ENCODE measurements at regions not wholly inside any gene's neighbourhood (a gene's known extent, or its start where the extent isn't known, plus 50 kb on each side); places are given as distances from the start of the nearest gene placed in this dataset.

- no peaks in the 10 kb centered on the region for H3K36me3 ChIP-seq
- no peaks in the 10 kb centered on the region for H3K4me1 ChIP-seq
- TF ChIP-seq CTCF (IDR thresholded peaks at IDR 0.05; ENCODE audit: low read depth, low read length): no peak
- no peaks in the 10 kb centered on the region for H3K9me3 ChIP-seq
- H3K27me3 ChIP-seq: no peaks in the 10 kb centered on the region
- no peak overlapping the region for H3K4me3 ChIP-seq (ENCODE audit: low read depth, low read length)
- no peak for DNase-seq
These were observed 111.5 kb downstream of the RMI2 start for GRCh38 chr16:11456741-11457140.

GRCh38 chr16:11459722-11460121 lies 114.5 kb downstream of the RMI2 start:
- no peaks in the 10 kb centered on the region for H3K27me3 ChIP-seq
- H3K36me3 ChIP-seq: no peaks in the 10 kb centered on the region
- no peaks in the 10 kb centered on the region for H3K4me1 ChIP-seq
- no peak overlapping the region for H3K4me3 ChIP-seq (ENCODE audit: low read depth, low read length)
- no peaks in the 10 kb centered on the region for H3K9me3 ChIP-seq
- no peak for DNase-seq
- no peak for TF ChIP-seq CTCF (IDR thresholded peaks at IDR 0.05; ENCODE audit: low read depth, low read length)

- Histone ChIP-seq H3K36me3 (no peaks in the 10 kb centered on the region), H3K4me3 (ENCODE audit: low read depth, low read length) (no peak overlapping the region), H3K27me3 (no peaks in the 10 kb centered on the region), H3K4me1 (no peaks in the 10 kb centered on the region), H3K9me3 (no peaks in the 10 kb centered on the region)
- no peak for TF ChIP-seq CTCF (IDR thresholded peaks at IDR 0.05; ENCODE audit: low read depth, low read length)
- no peak for DNase-seq
These were observed 115.7 kb downstream of the RMI2 start for GRCh38 chr16:11460820-11461594.

GRCh38 chr16:11461595-11461990 lies 116.3 kb downstream of the RMI2 start:
- H3K36me3 ChIP-seq: no peaks in the 10 kb centered on the region
- DNase-seq: no peak
- no peak for TF ChIP-seq CTCF (IDR thresholded peaks at IDR 0.05; ENCODE audit: low read depth, low read length)
- H3K27me3 ChIP-seq: no peaks in the 10 kb centered on the region
- H3K9me3 ChIP-seq: no peaks in the 10 kb centered on the region
- H3K4me1 ChIP-seq: no peaks in the 10 kb centered on the region
- H3K4me3 ChIP-seq (ENCODE audit: low read depth, low read length): no peak overlapping the region

GRCh38 chr16:11462036-11462435 lies 116.8 kb downstream of the RMI2 start:
- TF ChIP-seq CTCF (IDR thresholded peaks at IDR 0.05; ENCODE audit: low read depth, low read length): no peak
- no peaks in the 10 kb centered on the region for H3K4me1 ChIP-seq
- H3K27me3 ChIP-seq: no peaks in the 10 kb centered on the region
- H3K9me3 ChIP-seq: no peaks in the 10 kb centered on the region
- H3K36me3 ChIP-seq: no peaks in the 10 kb centered on the region
- no peak for DNase-seq
- H3K4me3 ChIP-seq (ENCODE audit: low read depth, low read length): no peak overlapping the region

GRCh38 chr16:11462861-11463260 lies 117.6 kb downstream of the RMI2 start:
- no peak overlapping the region for H3K4me3 ChIP-seq (ENCODE audit: low read depth, low read length)

More at GRCh38 chr16:11462861-11463260, 117.6 kb downstream of the RMI2 start:
- DNase-seq: no peak
- Histone ChIP-seq H3K27me3 (no peaks in the 10 kb centered on the region), H3K9me3 (no peaks in the 10 kb centered on the region), H3K4me1 (no peaks in the 10 kb centered on the region), H3K36me3 (no peaks in the 10 kb centered on the region)
- TF ChIP-seq CTCF (IDR thresholded peaks at IDR 0.05; ENCODE audit: low read depth, low read length): no peak
